ENCODE measurements at regions not wholly inside any gene's neighbourhood (a gene's known extent, or its start where the extent isn't known, plus 50 kb on each side); places are given as distances from the start of the nearest gene placed in this dataset.

DNA sequence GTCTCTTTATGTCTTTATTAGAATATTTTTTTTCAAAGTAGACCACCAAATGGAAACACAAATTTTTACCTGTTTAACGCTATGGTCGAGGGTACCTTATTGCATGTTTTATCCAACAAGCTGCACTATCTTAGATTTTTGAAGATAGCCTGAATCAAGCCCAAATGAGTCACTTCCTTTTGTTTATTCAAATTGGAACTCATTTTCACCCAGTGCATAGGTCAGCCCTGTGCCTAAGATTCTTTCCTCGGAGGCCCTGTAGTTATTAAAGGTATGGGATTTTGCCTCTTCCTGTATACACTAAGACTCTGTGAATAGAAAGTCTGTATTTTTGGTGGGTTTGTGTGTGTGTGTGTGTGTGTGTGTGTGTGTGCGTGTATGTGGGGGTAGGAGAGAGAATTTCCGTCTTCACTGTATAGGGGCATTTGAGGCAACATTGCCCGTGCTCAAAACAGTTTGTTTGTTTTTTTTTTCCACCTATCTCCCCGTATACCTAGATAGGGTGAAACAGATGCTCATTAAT is 358.0 kb upstream of the CADM2 start:
- H3K9me3 ChIP-seq (ENCODE audit: control insufficient read depth, insufficient read depth, low read length) = no peaks in the 10 kb centered on the region; the same call in 1 of the 2 replicates
- ATAC-seq (ENCODE audit: low read depth) = no peak
- no peaks in the 10 kb centered on the region for H3K4me1 ChIP-seq (ENCODE audit: control insufficient read depth, insufficient read depth, low read length)
- no peak overlapping the region for H3K56ac ChIP-seq (ENCODE audit: extremely low read depth, insufficient read depth, low read length)
- ChIA-PET CTCF (no interaction called here), POLR2A (ENCODE audit: unreplicated experiment) (no interaction called here)
- no peak overlapping the region for H2AFZ ChIP-seq (replicated peaks; ENCODE audit: low read length, poor library complexity)
- no peak overlapping the region for H2BK5ac ChIP-seq (ENCODE audit: low read depth, low read length, poor library complexity, severe bottlenecking)
- intact Hi-C loops (cut with micrococcal nuclease) = no loop called here
- H3K9me1 ChIP-seq (ENCODE audit: insufficient read depth, low read length) = no peaks in the 10 kb centered on the region
- no peaks in the 10 kb centered on the region for H3K79me1 ChIP-seq (ENCODE audit: low read depth in 1 of 2, low read length in 2 of 2)
- H2BK120ac ChIP-seq (ENCODE audit: low read depth, low read length) = no peak overlapping the region
- dilution Hi-C loops (cut with HindIII; ENCODE audit: low sequenced_read_pairs, unreplicated experiment) = no loop called here
- no peak overlapping the region for H3K4ac ChIP-seq (ENCODE audit: low read depth, low read length)
- no peak for DNase-seq
- WGBS, 2 experiments (ENCODE audit: extremely low coverage in 2 of 2, insufficient read length in 1 of 2) = no CpG with 5 or more reads among the region's 7 CpGs
- H2BK20ac ChIP-seq (ENCODE audit: low read depth, low read length) = no peak overlapping the region
- no peak overlapping the region for H3K18ac ChIP-seq (ENCODE audit: low read depth, low read length)
- no peaks in the 10 kb centered on the region for H3K27me3 ChIP-seq (ENCODE audit: control insufficient read depth, insufficient read depth, low read length)
- no peak overlapping the region for H3K27ac ChIP-seq (ENCODE audit: insufficient read depth, low read length)
- H3K14ac ChIP-seq (replicated peaks; ENCODE audit: low read depth, low read length) = no peak overlapping the region
- no peak overlapping the region for H3K9ac ChIP-seq (ENCODE audit: low read depth, low read length)
- no peaks in the 10 kb centered on the region for H4K20me1 ChIP-seq (ENCODE audit: insufficient read depth, low read length)
- no peak overlapping the region for H3K4me2 ChIP-seq (ENCODE audit: low read depth, low read length)
- TF ChIP-seq, protein P1, sequence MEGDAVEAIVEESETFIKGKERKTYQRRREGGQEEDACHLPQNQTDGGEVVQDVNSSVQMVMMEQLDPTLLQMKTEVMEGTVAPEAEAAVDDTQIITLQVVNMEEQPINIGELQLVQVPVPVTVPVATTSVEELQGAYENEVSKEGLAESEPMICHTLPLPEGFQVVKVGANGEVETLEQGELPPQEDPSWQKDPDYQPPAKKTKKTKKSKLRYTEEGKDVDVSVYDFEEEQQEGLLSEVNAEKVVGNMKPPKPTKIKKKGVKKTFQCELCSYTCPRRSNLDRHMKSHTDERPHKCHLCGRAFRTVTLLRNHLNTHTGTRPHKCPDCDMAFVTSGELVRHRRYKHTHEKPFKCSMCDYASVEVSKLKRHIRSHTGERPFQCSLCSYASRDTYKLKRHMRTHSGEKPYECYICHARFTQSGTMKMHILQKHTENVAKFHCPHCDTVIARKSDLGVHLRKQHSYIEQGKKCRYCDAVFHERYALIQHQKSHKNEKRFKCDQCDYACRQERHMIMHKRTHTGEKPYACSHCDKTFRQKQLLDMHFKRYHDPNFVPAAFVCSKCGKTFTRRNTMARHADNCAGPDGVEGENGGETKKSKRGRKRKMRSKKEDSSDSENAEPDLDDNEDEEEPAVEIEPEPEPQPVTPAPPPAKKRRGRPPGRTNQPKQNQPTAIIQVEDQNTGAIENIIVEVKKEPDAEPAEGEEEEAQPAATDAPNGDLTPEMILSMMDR (conservative IDR thresholded peaks at IDR 0.05; ENCODE audit: low read depth, low read length) = no peak
- no peak for TF ChIP-seq MXI1 (IDR thresholded peaks at IDR 0.05; ENCODE audit: borderline replicate concordance, low read depth, low read length)
- TF ChIP-seq NFE2L2 (IDR thresholded peaks at IDR 0.05; ENCODE audit: low read depth, low read length) = no peak
- TF ChIP-seq, protein P2, sequence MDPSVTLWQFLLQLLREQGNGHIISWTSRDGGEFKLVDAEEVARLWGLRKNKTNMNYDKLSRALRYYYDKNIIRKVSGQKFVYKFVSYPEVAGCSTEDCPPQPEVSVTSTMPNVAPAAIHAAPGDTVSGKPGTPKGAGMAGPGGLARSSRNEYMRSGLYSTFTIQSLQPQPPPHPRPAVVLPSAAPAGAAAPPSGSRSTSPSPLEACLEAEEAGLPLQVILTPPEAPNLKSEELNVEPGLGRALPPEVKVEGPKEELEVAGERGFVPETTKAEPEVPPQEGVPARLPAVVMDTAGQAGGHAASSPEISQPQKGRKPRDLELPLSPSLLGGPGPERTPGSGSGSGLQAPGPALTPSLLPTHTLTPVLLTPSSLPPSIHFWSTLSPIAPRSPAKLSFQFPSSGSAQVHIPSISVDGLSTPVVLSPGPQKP (IDR thresholded peaks at IDR 0.05; ENCODE audit: borderline replicate concordance, low read depth, low read length) = no peak
- H3K23ac ChIP-seq (ENCODE audit: low read depth, low read length) = no peak overlapping the region
- no peak overlapping the region for H4K91ac ChIP-seq (ENCODE audit: insufficient read depth, low read depth, low read length)
- H4K5ac ChIP-seq (ENCODE audit: low read depth, low read length) = no peak overlapping the region
- BruUV-seq (replicated peaks) = no TSS peak
- no peak overlapping the region for H4K8ac ChIP-seq (ENCODE audit: low read depth in 2 of 2, low read length in 2 of 2)
- H2BK15ac ChIP-seq (ENCODE audit: low read depth, low read length) = no peak overlapping the region
- H3K36me3 ChIP-seq (ENCODE audit: control insufficient read depth, insufficient read depth, low read length) = no peaks in the 10 kb centered on the region
- no peak overlapping the region for H2AK9ac ChIP-seq (replicated peaks; ENCODE audit: low read depth, low read length, poor library complexity)
- in situ Hi-C loops (cut with MboI; ENCODE audit: low sequenced_read_pairs) = no loop called here
- H3K4me3 ChIP-seq (ENCODE audit: insufficient read depth, low read depth, low read length) = no peak overlapping the region
- H2AK5ac ChIP-seq (ENCODE audit: low read depth, low read length) = no peak overlapping the region

All from IMR-90 (cell line).